Stomach smooth muscle (tissue), 2 donors: ENCODE measurements at regions not wholly inside any gene's neighbourhood (a gene's known extent, or its start where the extent isn't known, plus 50 kb on each side); places are given as distances from the start of the nearest gene placed in this dataset.
"Not testable (repeated sequence)": the region's sequence is repeated elsewhere in the genome, so short reads cannot be mapped to it uniquely, and the experiment has no call there.

Experiments
- H3K27ac ChIP-seq: one replicate; pipeline ENCODE4 v1.7.0; 2013; ENCODE audit warnings: mild to moderate bottlenecking, low read length, inconsistent platforms
- H3K27me3 ChIP-seq, 2 donors: one replicate each; pipeline ENCODE4 v1.7.0; 2013; ENCODE audit warnings: low read length in 2 of 2; ENCODE audit not compliant: insufficient read depth in 2 of 2, control insufficient read depth in 1 of 2
- H3K36me3 ChIP-seq, 2 donors: one replicate each; pipeline ENCODE4 v1.7.0; 2013; ENCODE audit warnings: low read length in 2 of 2; ENCODE audit not compliant: control insufficient read depth in 2 of 2, insufficient read depth in 2 of 2
- H3K4me1 ChIP-seq: one replicate; pipeline ENCODE4 v1.7.0; 2013; ENCODE audit warnings: low read length; ENCODE audit not compliant: control insufficient read depth, insufficient read depth
- H3K4me3 ChIP-seq, 2 donors: one replicate each; pipeline ENCODE4 v1.7.0; 2013; ENCODE audit warnings: low read length in 2 of 2
- H3K9ac ChIP-seq, 2 donors: one replicate each; pipeline ENCODE4 v1.7.0; 2013; ENCODE audit warnings: low read length in 2 of 2, mild to moderate bottlenecking in 1 of 2
- H3K9me3 ChIP-seq, 2 donors: one replicate each; pipeline ENCODE4 v1.7.0; 2013; ENCODE audit warnings: low read length in 2 of 2; ENCODE audit not compliant: control insufficient read depth in 2 of 2
- donor health status: healthy.
- donor health status: Pancreatic carcinoma.

DNA sequence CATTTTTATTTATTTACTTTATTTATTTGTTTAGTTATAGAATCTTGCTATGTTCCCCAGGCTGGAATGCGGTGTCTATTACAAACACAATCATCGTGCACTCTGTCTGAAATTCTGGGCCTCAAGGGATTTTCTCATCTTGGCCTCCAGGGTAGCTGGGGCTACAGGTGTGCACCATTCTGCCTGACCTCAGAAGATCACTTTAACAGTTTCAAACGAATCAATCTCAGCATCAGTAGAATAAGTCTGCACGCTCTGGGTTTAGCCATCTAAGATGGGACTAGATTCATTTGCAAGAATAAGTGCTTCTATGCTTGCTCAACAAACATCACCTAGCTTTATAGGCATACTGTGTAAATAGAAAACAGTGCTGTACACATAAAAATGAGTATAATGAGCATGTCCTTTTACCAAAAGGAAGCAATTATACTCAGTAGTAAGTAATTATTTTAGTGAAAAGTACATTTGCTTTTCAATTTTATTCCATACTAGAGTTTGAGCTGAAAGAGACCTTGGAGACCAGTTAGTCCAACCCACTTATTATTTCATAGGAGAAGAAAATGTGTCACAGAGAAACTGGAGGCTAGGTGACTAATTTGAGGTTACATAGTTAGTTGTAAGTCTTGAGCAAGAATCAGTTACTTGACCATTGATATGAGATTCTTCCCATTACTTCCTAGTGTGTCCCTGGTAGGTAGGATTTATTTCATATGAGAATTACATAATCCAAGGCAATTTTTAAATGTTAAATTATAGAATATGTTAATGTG, 456.5 kb upstream of the LMO3 start:
- H3K36me3 ChIP-seq: no peaks in the 10 kb centered on the region
- H3K4me3 ChIP-seq: no peak overlapping the region
- H3K27me3 ChIP-seq: no peaks in the 10 kb centered on the region
- H3K9ac ChIP-seq: no peak overlapping the region
- no peak overlapping the region for H3K27ac ChIP-seq
- H3K9me3 ChIP-seq: no peaks in the 10 kb centered on the region
- no peaks in the 10 kb centered on the region for H3K4me1 ChIP-seq

DNA sequence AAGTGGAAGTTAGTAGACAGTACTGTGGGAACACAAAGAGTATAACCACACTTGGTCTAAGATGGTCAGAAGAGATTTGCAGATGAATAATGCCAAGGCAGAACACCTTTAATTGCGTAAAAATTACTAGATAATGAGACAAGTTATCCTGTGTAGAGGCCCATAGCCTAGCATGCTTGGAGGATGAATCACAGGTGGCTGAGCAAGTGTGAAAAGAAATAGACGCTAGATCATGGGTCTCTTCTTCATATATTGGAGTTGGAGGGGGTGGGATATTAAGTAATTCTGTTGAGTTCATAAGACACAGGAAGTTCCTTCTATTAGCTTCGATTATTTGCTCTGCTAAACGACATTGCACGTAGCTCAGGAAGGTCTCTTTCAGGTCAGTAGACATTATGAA, 454.3 kb upstream of the LMO3 start:
- no peak overlapping the region for H3K4me3 ChIP-seq

DNA sequence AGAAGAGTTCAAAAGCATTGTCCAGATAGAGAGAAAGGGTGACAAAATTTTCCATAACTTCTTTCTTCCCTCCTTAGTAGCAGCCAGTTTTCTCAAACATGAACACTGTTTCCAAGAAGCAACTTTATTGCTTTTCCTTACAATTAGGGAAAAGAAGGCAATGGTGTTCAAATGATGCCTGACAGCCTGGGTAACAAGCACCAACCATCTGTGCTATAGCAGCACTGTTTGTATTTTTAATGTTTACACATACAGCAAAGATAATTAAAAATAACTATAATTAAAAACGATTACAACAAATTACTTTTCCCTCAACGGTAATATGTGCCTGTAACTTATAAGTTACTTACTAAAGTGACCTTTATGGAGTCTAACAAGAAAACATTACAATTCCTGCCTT, 450.6 kb upstream of the LMO3 start:
- Histone ChIP-seq H3K4me1 (no peaks in the 10 kb centered on the region), H3K9me3 (no peaks in the 10 kb centered on the region), H3K9ac (no peak overlapping the region), H3K27ac (no peak overlapping the region), H3K4me3 (no peak overlapping the region), H3K27me3 (no peaks in the 10 kb centered on the region), H3K36me3 (no peaks in the 10 kb centered on the region)

More for the DNA sequence above, 454.3 kb upstream of the LMO3 start:
- Histone ChIP-seq H3K27me3 (no peaks in the 10 kb centered on the region), H3K9ac (no peak overlapping the region), H3K4me1 (no peaks in the 10 kb centered on the region), H3K27ac (no peak overlapping the region), H3K9me3 (no peaks in the 10 kb centered on the region), H3K36me3 (no peaks in the 10 kb centered on the region)

DNA sequence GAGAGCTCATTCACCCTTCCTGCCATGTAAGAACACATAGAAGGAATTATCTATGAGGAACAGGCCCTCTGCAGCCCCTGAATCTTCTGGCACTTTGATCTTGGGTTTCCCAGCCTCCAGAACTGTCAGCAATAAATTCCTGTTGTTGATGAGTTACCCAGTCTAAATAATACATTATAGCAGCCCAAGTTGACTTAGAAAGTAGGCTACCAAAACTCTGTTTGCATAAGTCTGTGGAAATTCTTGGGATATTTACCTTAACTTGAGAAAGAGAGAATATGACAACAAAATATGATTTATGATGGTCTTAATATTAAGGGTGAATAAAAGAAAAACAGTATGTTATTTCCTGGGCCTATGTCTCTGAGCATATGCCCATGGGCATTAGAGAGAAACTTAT, 433.0 kb upstream of the LMO3 start:
- Histone ChIP-seq H3K9ac (no peak overlapping the region), H3K27ac (no peak overlapping the region), H3K4me1 (no peaks in the 10 kb centered on the region), H3K27me3 (no peaks in the 10 kb centered on the region), H3K4me3 (no peak overlapping the region), H3K36me3 (no peaks in the 10 kb centered on the region), H3K9me3 (no peaks in the 10 kb centered on the region)

DNA sequence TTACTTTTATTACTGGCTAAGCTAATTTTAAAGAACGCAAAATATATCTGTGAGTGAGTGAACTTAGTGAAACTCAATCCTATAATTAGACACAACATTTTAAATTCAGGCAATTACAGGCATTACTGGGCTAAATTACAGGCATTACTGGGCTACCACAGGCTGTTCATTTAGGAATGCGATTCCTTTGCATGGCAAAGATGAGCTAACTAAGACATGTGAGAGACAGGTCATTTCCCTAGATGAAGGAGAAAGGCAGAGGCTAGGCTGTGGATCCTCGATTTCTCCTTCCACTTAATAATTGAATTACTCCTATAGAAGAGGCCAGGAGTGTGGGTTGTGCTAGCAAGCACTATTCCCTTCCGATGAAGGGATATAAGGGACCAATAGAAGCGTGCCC, 429.4 kb upstream of the LMO3 start:
- no peaks in the 10 kb centered on the region for H3K9me3 ChIP-seq
- H3K27me3 ChIP-seq: no peaks in the 10 kb centered on the region
- no peak overlapping the region for H3K4me3 ChIP-seq
- no peaks in the 10 kb centered on the region for H3K4me1 ChIP-seq
- no peaks in the 10 kb centered on the region for H3K36me3 ChIP-seq
- no peak overlapping the region for H3K9ac ChIP-seq
- no peak overlapping the region for H3K27ac ChIP-seq

DNA sequence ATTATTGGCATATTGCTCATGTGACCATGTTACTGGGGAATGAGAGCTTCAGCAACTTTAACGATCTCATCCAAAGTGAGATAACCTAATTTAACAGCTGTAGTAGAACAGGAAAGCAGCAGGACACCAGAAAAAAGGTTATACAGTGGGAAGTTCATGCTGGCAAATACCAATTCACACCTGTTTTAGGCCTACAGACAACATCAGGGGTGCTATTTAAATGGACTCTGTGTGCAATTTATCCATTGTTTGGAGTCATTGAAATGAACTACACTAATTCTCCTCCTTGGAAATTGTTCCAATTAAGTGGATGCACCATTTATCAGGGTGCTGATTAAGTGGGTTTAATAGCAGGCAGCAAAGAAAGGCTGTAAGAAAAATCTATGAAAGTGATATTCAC, 424.4 kb upstream of the LMO3 start:
- H3K9ac ChIP-seq: no peak overlapping the region
- H3K36me3 ChIP-seq: no peaks in the 10 kb centered on the region
- no peaks in the 10 kb centered on the region for H3K27me3 ChIP-seq
- no peaks in the 10 kb centered on the region for H3K4me1 ChIP-seq
- H3K4me3 ChIP-seq: no peak overlapping the region
- H3K27ac ChIP-seq: no peak overlapping the region
- no peaks in the 10 kb centered on the region for H3K9me3 ChIP-seq

DNA sequence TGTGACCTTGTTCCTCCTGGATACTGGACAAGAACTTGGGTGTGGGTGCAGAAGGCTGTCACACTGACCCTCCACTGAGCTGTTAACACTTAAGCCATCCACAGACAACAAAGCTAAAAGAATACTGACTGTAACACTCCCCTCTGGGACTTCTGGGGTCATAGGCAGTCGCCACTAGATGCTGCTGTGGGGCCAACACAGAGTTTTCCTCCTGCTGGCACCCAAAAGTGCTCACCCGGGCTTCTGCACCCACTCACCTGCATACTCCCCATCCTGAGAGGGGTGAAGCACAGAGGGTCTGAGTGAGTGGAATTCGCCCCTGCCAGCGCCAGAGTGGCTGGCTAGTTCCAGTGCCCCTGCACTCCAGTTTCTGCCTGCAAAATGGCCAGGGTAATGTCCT, 422.4 kb upstream of the LMO3 start:
- Histone ChIP-seq H3K9me3 (no peaks in the 10 kb centered on the region), H3K27me3 (no peaks in the 10 kb centered on the region), H3K9ac (no peak overlapping the region), H3K4me1 (no peaks in the 10 kb centered on the region), H3K4me3 (no peak overlapping the region), H3K27ac (no peak overlapping the region), H3K36me3 (no peaks in the 10 kb centered on the region)

DNA sequence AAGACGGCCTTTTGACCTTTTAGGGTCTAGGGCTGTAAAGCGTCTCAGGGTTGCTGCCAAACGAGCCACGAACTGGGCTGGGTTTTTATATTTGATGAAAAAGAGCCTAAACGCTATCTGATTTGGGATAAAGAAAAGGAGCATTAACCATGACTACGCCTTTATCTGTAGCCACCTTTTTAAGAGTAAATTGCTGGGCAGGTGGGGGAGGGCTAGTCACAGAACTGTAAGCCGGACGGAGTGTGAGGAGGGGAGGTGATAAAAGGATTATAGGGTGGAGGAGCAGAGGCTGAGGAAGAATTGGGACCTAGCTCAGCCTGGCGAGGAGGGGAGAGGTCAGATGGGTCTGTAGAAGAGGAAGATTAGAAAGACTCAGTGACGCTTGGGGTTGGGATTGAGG, 419.5 kb upstream of the LMO3 start:
- H3K4me1 ChIP-seq, H3K9me3 ChIP-seq, H3K27me3 ChIP-seq, H3K4me3 ChIP-seq, H3K36me3 ChIP-seq, H3K9ac ChIP-seq, H3K27ac ChIP-seq: not testable (repeated sequence)

DNA sequence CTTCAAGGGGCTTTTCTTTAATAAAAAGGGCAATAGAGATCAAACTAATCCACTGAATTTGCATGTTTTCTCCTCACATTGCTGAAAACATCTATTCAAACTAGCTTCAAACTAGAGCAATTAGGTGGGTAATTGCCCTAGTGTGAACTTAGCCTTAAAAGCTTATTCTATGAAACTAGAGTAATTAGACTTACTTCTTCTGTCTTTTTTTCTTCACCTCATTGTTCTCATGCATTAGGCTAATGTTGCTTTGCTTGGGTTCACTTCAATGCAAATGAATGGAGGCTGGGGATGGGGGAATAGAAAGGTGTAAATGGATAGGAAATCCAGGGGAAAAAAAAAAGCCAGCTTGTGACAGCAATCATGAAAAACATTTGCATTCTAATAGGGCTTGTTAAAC, 414.8 kb upstream of the LMO3 start:
- H3K9me3 ChIP-seq: no peaks in the 10 kb centered on the region
- H3K4me3 ChIP-seq: no peak overlapping the region
- no peaks in the 10 kb centered on the region for H3K36me3 ChIP-seq
- no peak overlapping the region for H3K27ac ChIP-seq
- H3K4me1 ChIP-seq: no peaks in the 10 kb centered on the region
- H3K9ac ChIP-seq: no peak overlapping the region
- no peaks in the 10 kb centered on the region for H3K27me3 ChIP-seq

DNA sequence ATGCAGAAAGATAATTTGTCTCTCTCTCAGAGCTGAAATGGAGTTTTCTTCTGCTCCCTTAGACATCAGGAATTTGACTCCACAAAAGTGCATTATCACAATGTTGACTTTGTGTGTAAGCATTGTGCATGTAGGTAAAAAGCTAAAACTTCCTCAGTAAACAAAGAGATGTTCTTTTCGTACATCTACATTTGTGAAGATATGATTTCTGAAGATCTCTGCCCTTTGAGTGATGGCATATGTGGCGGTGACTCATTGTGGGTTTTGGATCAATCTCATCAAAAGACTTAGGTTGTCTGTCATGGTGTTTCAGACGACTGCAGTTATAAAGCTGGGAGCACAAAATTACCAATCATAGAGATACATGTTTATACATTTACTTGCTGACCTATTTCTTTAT, 411.4 kb upstream of the LMO3 start:
- no peak overlapping the region for H3K27ac ChIP-seq
- no peaks in the 10 kb centered on the region for H3K27me3 ChIP-seq
- no peaks in the 10 kb centered on the region for H3K36me3 ChIP-seq
- H3K9ac ChIP-seq: no peak overlapping the region
- H3K9me3 ChIP-seq: no peaks in the 10 kb centered on the region
- H3K4me1 ChIP-seq: no peaks in the 10 kb centered on the region
- no peak overlapping the region for H3K4me3 ChIP-seq

DNA sequence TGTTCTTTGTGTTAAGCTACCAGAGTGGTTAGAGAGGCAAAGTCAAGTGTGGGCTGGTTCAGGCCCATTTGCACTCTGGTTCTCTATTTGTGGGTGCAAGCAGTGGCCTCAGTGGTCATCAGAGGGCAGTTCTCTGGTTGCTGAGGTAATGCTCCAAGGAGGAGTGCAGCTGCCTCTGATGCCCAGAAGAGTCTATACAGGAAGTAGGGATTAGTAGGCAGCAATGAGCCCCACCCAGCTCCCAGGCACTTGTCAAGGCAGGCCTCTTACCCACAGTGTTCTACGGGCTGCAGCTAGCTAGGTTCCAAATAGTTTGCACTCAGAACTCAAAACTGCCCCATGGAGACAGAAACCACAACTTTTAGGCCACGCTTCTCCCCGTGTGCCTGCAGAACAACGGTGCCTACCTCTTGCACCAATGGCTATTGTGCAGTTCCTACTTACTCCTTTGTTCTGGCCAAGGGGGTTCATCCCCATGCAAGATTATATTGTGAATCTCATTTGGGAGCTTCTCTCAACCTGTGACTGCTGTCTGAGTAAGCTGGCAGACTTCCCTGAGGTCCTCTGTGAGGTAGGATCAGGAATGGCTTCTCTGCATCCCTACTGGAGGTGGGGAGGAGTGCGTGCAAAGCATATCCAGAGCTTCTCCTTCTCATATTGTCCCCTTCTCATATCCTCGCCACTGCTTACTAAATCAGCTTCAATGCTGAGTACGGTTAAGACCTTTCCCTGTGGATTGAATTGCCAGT, 410.3 kb upstream of the LMO3 start:
- Histone ChIP-seq H3K4me1 (no peaks in the 10 kb centered on the region), H3K27ac (no peak overlapping the region), H3K9ac (no peak overlapping the region), H3K27me3 (no peaks in the 10 kb centered on the region), H3K36me3 (no peaks in the 10 kb centered on the region), H3K9me3 (no peaks in the 10 kb centered on the region), H3K4me3 (no peak overlapping the region)
